ENCODE measurements at regions not wholly inside any gene's neighbourhood (a gene's known extent, or its start where the extent isn't known, plus 50 kb on each side); places are given as distances from the start of the nearest gene placed in this dataset.

DNA sequence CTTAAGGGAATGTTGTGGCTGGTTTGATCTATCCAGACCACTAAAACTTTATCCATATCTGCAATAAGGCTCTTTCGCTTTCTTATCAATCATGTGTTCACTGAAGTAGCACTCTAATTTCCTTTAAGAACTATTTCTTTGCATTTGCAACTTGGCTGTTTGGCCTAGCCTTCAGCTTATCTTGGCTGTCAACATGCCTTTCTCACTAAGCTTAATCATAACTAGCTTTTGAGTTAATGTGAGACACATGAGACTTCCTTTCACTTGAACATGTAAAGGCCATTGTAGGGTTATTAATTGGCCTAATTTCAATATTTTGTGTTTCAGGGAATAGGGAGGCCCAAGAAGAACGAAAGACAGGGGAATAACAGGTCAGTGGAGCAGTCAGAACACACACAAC is 124.7 kb downstream of the TNFSF18 start:
- no peaks in the 10 kb centered on the region for H3K9me3 Mint-ChIP-seq
- H3K27ac Mint-ChIP-seq: no peak overlapping the region
- H3K27me3 Mint-ChIP-seq: peaks cover 12% of the 10 kb centered on the region
- no peak overlapping the region for H3K4me3 Mint-ChIP-seq
- no peaks in the 10 kb centered on the region for H3K4me1 Mint-ChIP-seq
- DNase-seq: no peak
- intact Hi-C loops (cut with micrococcal nuclease): no loop called here
- H3K36me3 Mint-ChIP-seq (ENCODE audit: low read depth): no peaks in the 10 kb centered on the region

DNA sequence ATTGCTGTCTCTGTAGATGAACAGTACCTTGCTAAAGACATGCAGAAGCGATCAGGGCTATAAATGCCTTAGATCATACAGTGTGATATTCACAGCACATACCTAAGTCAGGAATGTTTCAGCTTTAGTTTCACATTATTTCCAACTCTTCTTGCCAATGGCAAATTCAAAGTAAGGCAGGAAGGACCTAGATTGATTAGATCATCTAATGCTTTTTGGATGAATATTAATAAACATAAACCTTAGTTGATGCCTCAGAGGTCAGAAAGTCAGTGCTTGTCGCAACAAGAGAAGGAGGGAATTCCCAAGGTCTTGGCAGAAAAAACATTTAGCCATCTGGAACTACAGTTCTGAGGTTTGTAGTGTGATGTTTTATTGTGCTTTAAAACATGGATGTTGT is 122.3 kb downstream of the TNFSF18 start:
- intact Hi-C loops (cut with micrococcal nuclease): no loop called here
- Mint-ChIP-seq H3K4me3 (no peak overlapping the region), H3K27me3 (peaks cover 12% of the 10 kb centered on the region), H3K9me3 (no peaks in the 10 kb centered on the region), H3K4me1 (peaks cover 3% of the 10 kb centered on the region), H3K36me3 (ENCODE audit: low read depth) (no peaks in the 10 kb centered on the region), H3K27ac (no peak overlapping the region)
- DNase-seq: no peak

DNA sequence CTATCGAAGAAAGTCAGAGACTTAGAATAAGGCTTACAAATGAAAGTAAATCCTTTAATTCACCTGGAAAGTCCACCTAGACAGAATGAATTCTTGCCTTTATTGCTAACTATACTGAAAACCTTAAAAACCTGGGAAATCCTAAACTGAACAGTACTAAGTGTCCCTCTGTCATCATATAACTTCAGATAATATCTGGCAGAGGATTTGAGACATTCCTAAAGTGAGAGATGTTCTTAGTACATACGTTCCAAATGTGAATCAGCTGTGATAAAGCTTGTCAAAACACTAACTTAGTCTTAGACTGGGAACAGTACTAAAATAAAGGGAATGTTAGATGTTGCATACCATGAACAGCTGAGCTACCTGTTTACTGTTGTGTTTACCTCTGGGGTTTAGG is 121.7 kb downstream of the TNFSF18 start:
- peaks cover 12% of the 10 kb centered on the region for H3K27me3 Mint-ChIP-seq

DNA sequence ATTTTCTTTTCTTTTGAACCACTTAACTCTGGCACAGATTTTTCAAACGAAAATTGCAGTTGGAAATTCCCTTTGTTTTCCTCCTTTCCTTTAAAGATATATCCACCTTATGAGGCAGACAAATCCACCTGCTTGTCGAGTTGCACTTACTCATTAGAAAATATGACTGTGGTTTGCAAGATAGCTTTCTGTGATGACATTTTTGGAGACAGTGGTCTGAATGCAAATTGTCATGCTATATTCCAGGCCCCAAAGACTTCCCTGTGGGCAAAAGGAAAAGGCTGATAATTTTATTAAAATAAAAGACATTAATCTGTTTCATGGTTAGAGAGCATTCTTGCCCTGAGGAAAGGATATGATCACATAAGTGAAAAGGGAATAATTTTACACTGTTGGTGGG is 120.6 kb downstream of the TNFSF18 start:
- H3K4me3 Mint-ChIP-seq: no peak overlapping the region
- H3K4me1 Mint-ChIP-seq: peaks cover 13% of the 10 kb centered on the region
- intact Hi-C loops (cut with micrococcal nuclease): no loop called here
- no peak for DNase-seq
- no peaks in the 10 kb centered on the region for H3K36me3 Mint-ChIP-seq (ENCODE audit: low read depth)
- no peaks in the 10 kb centered on the region for H3K9me3 Mint-ChIP-seq
- peaks cover 12% of the 10 kb centered on the region for H3K27me3 Mint-ChIP-seq
- no peak overlapping the region for H3K27ac Mint-ChIP-seq

More for the DNA sequence above, 121.7 kb downstream of the TNFSF18 start:
- intact Hi-C loops (cut with micrococcal nuclease): no loop called here
- Mint-ChIP-seq H3K4me1 (peaks cover 6% of the 10 kb centered on the region), H3K4me3 (no peak overlapping the region), H3K27ac (no peak overlapping the region), H3K36me3 (ENCODE audit: low read depth) (no peaks in the 10 kb centered on the region), H3K9me3 (no peaks in the 10 kb centered on the region)
- no peak for DNase-seq

DNA sequence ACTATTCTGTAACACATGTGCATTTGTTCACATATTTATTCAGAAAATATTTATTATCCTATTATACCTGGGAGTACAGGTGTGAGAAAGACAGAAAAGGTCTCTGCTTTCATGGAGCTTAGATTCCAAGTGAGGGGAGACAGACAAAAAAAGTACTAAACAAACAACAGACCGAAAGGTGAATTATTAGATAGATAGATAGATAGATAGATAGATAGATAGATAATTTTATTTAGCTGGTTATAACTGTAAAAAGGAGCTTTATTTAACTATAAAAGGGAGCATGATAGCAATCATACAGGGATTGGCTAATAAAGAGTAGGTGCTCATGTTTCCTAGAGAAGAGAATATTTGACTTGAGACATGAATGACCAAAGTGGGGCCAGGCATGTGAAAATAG is 119.4 kb downstream of the TNFSF18 start:
- Mint-ChIP-seq H3K27me3 (peaks cover 9% of the 10 kb centered on the region), H3K4me1 (peaks cover 13% of the 10 kb centered on the region), H3K9me3 (no peaks in the 10 kb centered on the region), H3K36me3 (ENCODE audit: low read depth) (no peaks in the 10 kb centered on the region), H3K4me3 (no peak overlapping the region), H3K27ac (no peak overlapping the region)
- DNase-seq: no peak
- intact Hi-C loops (cut with micrococcal nuclease): no loop called here

DNA sequence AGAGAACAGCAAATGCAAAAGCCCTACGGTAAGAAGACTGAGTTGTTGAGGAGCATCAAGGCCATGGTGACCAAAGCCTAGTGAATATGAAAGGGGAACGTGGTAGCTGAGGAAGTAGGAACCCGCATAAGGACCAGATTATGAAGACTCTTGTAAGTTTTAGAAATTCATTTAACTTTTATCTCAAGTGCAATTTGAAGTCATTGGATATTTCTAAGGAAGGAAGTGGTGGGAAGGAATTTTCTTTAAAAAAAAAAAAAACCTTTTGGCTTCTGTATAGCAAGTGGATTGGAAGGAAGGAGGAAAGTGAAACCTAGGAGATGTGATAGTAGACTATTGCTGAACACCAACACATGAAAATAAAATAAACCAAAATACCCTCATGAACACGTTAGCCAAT is 119.0 kb downstream of the TNFSF18 start:
- no peak for DNase-seq
- Mint-ChIP-seq H3K27ac (no peak overlapping the region), H3K27me3 (peaks cover 9% of the 10 kb centered on the region), H3K9me3 (no peaks in the 10 kb centered on the region), H3K36me3 (ENCODE audit: low read depth) (no peaks in the 10 kb centered on the region), H3K4me1 (peaks cover 13% of the 10 kb centered on the region), H3K4me3 (no peak overlapping the region)
- intact Hi-C loops (cut with micrococcal nuclease): no loop called here

DNA sequence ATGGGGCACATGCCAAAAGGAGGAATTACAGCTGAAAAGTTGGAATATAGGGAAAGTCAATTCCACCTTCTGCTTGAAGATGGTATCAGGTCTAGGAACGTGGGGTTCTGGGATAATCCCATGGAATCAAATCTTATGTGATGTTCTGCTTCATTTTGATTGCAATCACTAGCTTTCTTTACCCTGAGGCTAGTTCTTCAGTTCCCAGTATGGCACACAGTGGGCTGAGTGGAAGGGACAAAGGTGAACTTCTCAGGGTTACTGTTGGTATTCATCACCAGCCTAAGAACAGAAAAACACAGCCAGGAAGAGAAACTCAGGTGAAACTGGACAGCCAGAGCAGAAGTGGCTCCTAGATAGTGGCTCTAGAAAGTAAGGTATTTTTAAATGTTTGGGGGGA is 117.8 kb downstream of the TNFSF18 start:
- peaks cover 2% of the 10 kb centered on the region for H3K9me3 Mint-ChIP-seq
- H3K27me3 Mint-ChIP-seq: peaks cover 7% of the 10 kb centered on the region
- no peak for DNase-seq
- intact Hi-C loops (cut with micrococcal nuclease): no loop called here
- no peak overlapping the region for H3K4me3 Mint-ChIP-seq
- no peaks in the 10 kb centered on the region for H3K36me3 Mint-ChIP-seq (ENCODE audit: low read depth)
- H3K27ac Mint-ChIP-seq: no peak overlapping the region
- H3K4me1 Mint-ChIP-seq: peaks cover 13% of the 10 kb centered on the region

DNA sequence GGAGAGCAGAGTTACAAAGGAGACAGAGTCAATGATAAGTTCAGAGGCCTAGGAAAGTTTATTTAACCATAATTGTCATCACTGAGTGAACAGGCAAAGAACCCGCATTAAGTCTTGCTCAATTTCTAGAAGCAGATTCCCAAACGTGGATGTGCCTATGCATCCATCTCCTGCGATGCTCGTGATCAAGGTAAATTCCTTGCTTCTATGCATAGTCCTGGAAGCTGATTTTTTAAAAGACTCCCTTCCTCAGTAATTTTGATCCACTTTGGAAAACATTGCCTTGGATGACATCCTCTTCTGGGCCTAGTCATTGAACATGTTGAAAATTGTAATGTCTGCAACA is 116.4 kb downstream of the TNFSF18 start:
- H3K4me3 Mint-ChIP-seq: no peak overlapping the region
- no peaks in the 10 kb centered on the region for H3K36me3 Mint-ChIP-seq (ENCODE audit: low read depth)
- intact Hi-C loops (cut with micrococcal nuclease): loop anchor here (1.0 kb wide), 1 partner anchor 39 kb away; no protein-coding TSS in a partner anchor
- peaks cover 6% of the 10 kb centered on the region for H3K27me3 Mint-ChIP-seq
- peaks cover 6% of the 10 kb centered on the region for H3K9me3 Mint-ChIP-seq
- H3K27ac Mint-ChIP-seq: no peak overlapping the region
- peaks cover 13% of the 10 kb centered on the region for H3K4me1 Mint-ChIP-seq
- no peak for DNase-seq

DNA sequence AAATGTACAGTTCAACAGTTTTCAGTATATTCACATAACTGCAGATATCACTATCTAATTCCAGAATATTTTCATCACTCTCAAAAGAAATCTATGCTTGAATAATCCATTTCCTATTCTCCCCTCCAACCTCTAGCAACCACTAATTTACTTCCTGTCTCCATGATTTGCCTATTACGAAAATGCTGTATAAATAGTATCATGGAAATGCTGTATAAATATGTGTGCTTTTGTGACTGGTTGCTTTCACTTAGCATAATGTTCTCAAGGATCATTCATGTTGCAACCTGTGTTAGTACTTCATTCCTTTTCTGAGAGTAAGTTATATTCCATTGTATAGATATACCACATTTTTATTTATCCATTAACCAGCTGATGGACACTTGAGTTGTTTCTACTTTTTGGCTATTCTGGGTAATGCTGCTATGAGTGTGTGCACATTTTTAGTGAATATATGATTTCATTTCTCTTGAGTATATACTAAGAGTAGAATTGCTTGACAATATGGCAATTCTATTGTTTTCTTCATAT is 115.6 kb downstream of the TNFSF18 start:
- no peak for DNase-seq
- intact Hi-C loops (cut with micrococcal nuclease): no loop called here
- Mint-ChIP-seq H3K27ac (no peak overlapping the region), H3K36me3 (ENCODE audit: low read depth) (no peaks in the 10 kb centered on the region), H3K27me3 (peaks cover 9% of the 10 kb centered on the region), H3K9me3 (peaks cover 6% of the 10 kb centered on the region), H3K4me1 (peaks cover 13% of the 10 kb centered on the region), H3K4me3 (no peak overlapping the region)

DNA sequence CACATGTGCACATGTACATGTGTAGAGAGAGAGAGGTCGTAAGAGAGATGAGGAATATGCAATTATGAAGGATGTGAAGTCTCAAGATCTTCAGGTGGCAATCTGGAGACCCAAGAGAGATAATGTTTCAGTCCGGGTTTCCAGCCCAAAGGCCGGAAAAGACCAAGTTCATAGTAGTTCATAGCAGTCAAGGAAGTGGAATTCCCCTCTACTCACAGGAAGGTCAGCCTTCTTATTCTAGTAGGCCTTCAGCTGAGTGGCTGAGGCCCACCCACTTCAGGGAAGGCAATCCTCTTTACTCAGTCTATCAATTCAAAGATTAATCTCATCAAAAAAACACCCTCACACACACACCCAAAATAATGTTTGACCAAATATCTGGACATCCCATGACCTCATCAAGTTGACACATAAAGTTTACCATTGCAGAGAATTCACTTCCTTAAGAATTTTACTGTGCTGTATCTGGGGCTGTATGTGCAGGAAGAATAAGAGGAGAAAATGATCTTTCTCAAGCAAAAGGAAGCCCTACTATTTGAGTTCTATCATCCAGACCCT is 114.6 kb downstream of the TNFSF18 start:
- intact Hi-C loops (cut with micrococcal nuclease): no loop called here
- Mint-ChIP-seq H3K4me3 (no peak overlapping the region), H3K36me3 (ENCODE audit: low read depth) (no peaks in the 10 kb centered on the region), H3K4me1 (peaks cover 13% of the 10 kb centered on the region), H3K27ac (no peak overlapping the region), H3K9me3 (peaks cover 10% of the 10 kb centered on the region), H3K27me3 (peaks cover 9% of the 10 kb centered on the region)
- DNase-seq: no peak

DNA sequence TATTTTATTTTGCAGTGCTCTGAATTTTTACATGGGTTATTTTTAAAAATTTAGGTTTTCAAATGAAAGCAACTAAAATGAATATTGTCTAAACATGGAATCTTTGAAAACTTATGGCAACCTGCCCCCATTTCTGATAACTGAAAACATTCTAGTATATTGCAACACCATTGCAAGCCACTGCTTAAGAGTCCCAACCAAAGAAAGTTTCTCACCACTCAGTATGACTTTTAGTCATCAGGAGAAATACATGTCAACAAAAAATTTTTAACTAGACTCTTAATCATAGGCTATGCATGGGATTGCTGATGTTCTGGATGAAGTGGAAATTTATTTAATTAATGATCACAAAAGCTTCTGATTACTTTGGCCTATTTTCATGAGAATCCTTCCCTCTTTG is 112.1 kb downstream of the TNFSF18 start:
- DNase-seq: no peak
- intact Hi-C loops (cut with micrococcal nuclease): no loop called here
- no peak overlapping the region for H3K27ac Mint-ChIP-seq
- no peaks in the 10 kb centered on the region for H3K36me3 Mint-ChIP-seq (ENCODE audit: low read depth)
- peaks cover 11% of the 10 kb centered on the region for H3K27me3 Mint-ChIP-seq
- H3K9me3 Mint-ChIP-seq: peaks cover 14% of the 10 kb centered on the region
- H3K4me3 Mint-ChIP-seq: no peak overlapping the region
- H3K4me1 Mint-ChIP-seq: peaks cover 9% of the 10 kb centered on the region

DNA sequence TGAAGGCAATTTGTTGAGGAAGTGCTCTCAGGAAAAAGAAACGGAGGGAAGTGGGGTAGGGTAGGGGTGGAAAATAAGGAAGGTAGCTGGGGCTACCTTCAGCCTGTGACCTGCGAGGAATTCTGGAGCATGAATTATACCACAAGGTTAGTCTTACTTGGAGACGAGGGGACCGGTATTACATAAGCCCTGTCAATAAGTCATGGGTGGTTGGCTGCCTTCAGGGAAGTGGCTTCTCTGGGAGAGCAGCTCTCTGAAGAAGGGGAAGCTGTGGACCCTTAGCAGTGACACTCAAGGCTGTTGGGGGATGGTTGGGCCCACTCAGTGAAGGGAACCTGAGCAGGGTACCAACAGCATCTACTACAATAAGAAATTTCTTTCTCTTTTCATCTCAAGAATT is 111.3 kb downstream of the TNFSF18 start:
- no peak for DNase-seq
- peaks cover 13% of the 10 kb centered on the region for H3K27me3 Mint-ChIP-seq
- no peaks in the 10 kb centered on the region for H3K36me3 Mint-ChIP-seq (ENCODE audit: low read depth)
- H3K4me1 Mint-ChIP-seq: peaks cover 4% of the 10 kb centered on the region
- H3K9me3 Mint-ChIP-seq: peaks cover 14% of the 10 kb centered on the region
- intact Hi-C loops (cut with micrococcal nuclease): no loop called here
- H3K4me3 Mint-ChIP-seq: no peak overlapping the region
- H3K27ac Mint-ChIP-seq: no peak overlapping the region

DNA sequence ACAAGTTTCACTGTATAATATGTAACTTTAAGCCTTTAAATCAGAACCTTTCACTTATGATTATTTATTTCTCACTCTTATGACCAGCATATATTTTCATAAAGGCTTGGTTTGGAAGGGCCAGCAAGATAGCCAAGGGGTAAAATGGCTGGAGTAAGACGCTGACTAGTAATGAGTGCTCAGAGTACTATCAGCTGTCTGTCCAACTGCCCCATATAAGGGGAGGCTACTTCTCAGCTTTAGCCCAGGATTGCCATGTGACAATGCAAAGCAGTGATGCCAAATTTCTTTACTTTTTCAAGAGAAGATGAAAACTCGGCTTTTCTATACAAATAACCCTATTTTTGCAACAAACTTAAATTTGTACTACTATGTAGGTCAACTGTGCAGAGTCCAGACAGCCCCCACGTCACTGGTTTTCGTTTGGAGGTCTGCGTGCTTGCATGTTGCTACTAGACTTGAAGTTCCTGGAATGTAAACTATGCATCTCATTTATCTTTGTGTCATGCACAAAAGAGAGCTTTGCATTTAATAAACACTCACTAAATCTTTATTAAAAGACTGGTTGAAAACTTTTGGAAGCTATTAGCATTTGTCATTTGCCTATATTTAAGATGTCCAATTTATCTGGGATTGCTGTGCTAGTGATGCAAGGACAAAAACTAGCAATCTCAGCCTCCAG is 110.4 kb downstream of the TNFSF18 start:
- Mint-ChIP-seq H3K27ac (no peak overlapping the region), H3K27me3 (peaks cover 17% of the 10 kb centered on the region), H3K9me3 (peaks cover 14% of the 10 kb centered on the region), H3K4me1 (no peaks in the 10 kb centered on the region), H3K36me3 (ENCODE audit: low read depth) (no peaks in the 10 kb centered on the region), H3K4me3 (no peak overlapping the region)
- DNase-seq: no peak
- intact Hi-C loops (cut with micrococcal nuclease): no loop called here

DNA sequence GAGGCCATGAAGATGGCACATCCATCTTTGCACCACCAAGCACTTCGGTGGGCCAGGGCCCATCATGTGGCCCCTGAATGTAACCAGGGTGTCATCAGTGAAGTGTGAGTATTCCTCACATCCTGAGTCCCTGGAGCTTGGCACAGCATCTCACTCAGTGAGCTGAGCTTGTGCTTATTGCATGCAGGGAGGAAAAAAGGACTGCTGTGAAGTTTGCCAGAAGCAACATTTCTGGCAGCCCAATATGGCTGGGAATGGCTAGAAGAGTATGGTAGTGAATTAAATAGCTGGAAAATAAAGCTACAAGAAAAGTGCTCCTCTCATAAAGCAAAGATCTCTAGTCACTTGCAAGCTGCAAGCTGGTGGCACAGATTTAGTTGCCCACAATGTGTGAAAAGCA is 109.3 kb downstream of the TNFSF18 start:
- Mint-ChIP-seq H3K4me1 (no peaks in the 10 kb centered on the region), H3K9me3 (peaks cover 14% of the 10 kb centered on the region), H3K4me3 (no peak overlapping the region), H3K27me3 (peaks cover 21% of the 10 kb centered on the region), H3K36me3 (ENCODE audit: low read depth) (no peaks in the 10 kb centered on the region), H3K27ac (no peak overlapping the region)
- DNase-seq: no peak
- intact Hi-C loops (cut with micrococcal nuclease): no loop called here

DNA sequence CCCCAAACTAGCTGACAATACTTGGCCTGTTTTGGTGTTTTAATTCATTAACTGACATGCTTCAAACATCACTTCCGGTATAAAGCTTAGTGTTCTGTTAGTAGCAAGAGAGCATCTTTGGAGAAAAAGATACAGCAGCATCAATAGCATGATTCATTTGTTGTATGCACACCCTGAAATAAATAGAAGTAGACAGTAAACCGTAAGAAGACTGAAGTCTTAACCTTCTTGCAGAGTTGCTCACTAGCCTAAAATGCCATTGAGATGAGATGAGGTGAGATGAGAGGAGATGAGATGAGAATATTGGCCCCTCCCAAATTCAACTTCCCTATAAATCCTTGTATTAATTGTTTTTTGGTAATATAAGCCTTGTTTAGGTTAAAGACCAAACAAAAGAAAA is 108.8 kb downstream of the TNFSF18 start:
- no peak overlapping the region for H3K27ac Mint-ChIP-seq
- no peak for DNase-seq
- no peak overlapping the region for H3K4me3 Mint-ChIP-seq
- H3K9me3 Mint-ChIP-seq: peaks cover 14% of the 10 kb centered on the region
- peaks cover under 1% of the 10 kb centered on the region for H3K4me1 Mint-ChIP-seq
- H3K27me3 Mint-ChIP-seq: peaks cover 21% of the 10 kb centered on the region
- H3K36me3 Mint-ChIP-seq (ENCODE audit: low read depth): no peaks in the 10 kb centered on the region
- intact Hi-C loops (cut with micrococcal nuclease): no loop called here
